ENCODE measurements at regions not wholly inside any gene's neighbourhood (a gene's known extent, or its start where the extent isn't known, plus 50 kb on each side); places are given as distances from the start of the nearest gene placed in this dataset.

DNA sequence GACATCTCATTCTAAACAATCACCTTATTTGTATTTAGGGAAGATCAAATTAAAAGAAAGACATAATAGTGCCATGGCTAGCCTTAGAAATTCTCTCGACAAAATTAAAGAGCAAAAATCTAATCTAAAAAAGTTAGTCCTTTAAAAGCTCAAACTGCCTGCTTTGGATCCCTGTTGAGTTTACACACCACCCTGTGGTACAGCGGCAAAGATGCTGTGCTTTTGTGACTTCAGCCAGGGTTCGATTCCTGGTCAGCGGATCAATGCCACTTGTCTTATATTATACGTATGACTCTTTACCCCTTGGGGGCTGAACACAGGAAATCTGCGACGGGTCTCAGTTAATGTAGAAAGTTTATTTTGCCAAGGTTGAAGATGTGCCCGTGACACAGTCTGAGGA, 51.3 kb upstream of the VOPP1 start:
- H3K4me3 ChIP-seq (ENCODE audit: low read length) = no peak overlapping the region
- no peak for DNase-seq (ENCODE audit: low read depth)
- TF ChIP-seq, protein P1, sequence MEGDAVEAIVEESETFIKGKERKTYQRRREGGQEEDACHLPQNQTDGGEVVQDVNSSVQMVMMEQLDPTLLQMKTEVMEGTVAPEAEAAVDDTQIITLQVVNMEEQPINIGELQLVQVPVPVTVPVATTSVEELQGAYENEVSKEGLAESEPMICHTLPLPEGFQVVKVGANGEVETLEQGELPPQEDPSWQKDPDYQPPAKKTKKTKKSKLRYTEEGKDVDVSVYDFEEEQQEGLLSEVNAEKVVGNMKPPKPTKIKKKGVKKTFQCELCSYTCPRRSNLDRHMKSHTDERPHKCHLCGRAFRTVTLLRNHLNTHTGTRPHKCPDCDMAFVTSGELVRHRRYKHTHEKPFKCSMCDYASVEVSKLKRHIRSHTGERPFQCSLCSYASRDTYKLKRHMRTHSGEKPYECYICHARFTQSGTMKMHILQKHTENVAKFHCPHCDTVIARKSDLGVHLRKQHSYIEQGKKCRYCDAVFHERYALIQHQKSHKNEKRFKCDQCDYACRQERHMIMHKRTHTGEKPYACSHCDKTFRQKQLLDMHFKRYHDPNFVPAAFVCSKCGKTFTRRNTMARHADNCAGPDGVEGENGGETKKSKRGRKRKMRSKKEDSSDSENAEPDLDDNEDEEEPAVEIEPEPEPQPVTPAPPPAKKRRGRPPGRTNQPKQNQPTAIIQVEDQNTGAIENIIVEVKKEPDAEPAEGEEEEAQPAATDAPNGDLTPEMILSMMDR (conservative IDR thresholded peaks at IDR 0.05; ENCODE audit: low read length) = no peak

- DNase-seq (ENCODE audit: low read depth) = no peak
- TF ChIP-seq, protein P1 (conservative IDR thresholded peaks at IDR 0.05; ENCODE audit: low read length) = no peak
- no peak overlapping the region for H3K4me3 ChIP-seq (ENCODE audit: low read length)
These were observed 49.9 kb upstream of the VOPP1 start for GRCh38 chr7:55622241-55622640.

Data from AG10803 (cell line).